ENCODE measurements at regions not wholly inside any gene's neighbourhood (a gene's known extent, or its start where the extent isn't known, plus 50 kb on each side); places are given as distances from the start of the nearest gene placed in this dataset.

DNA sequence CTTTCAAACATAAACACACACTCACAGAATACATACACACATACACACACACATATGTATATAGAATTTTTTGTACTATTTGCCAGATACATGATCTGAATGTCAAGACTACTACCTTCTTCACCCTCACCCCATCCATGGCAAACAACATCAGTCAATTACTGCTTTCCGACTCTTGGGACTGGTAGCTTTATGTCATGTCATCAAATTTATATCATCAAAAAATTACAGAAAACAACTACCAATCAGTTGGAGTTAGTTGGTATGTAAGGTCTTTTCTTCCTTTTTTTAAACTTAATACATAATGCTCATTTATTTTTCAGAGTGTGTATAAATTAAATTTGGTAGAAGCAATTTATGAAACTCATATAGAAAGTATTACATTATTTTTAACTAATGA, 305.7 kb upstream of the MDFIC2 start:
- TF ChIP-seq, protein P1, sequence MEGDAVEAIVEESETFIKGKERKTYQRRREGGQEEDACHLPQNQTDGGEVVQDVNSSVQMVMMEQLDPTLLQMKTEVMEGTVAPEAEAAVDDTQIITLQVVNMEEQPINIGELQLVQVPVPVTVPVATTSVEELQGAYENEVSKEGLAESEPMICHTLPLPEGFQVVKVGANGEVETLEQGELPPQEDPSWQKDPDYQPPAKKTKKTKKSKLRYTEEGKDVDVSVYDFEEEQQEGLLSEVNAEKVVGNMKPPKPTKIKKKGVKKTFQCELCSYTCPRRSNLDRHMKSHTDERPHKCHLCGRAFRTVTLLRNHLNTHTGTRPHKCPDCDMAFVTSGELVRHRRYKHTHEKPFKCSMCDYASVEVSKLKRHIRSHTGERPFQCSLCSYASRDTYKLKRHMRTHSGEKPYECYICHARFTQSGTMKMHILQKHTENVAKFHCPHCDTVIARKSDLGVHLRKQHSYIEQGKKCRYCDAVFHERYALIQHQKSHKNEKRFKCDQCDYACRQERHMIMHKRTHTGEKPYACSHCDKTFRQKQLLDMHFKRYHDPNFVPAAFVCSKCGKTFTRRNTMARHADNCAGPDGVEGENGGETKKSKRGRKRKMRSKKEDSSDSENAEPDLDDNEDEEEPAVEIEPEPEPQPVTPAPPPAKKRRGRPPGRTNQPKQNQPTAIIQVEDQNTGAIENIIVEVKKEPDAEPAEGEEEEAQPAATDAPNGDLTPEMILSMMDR (conservative IDR thresholded peaks at IDR 0.05; ENCODE audit: low read length): no peak
- no peak for TF ChIP-seq EZH2phosphoT487 (IDR thresholded peaks at IDR 0.05; ENCODE audit: borderline replicate concordance, low read depth, low read length)

Data from OCI-LY7 (cell line).